HepG2 (cell line): ENCODE measurements at regions not wholly inside any gene's neighbourhood (a gene's known extent, or its start where the extent isn't known, plus 50 kb on each side); places are given as distances from the start of the nearest gene placed in this dataset.

Experiments
- ATAC-seq: fragments of 200-7000 bp; cut with Tn5 transposase; 3 replicates; pipeline ENCODE4 v1.9.1; 2020; ENCODE audit warnings: mild to moderate bottlenecking, moderate library complexity
- BruUV-seq: library from RNA; stranded (reverse); fragments of 400-500 nt; replicated peaks from 2 replicates; lab custom pipeline; 2021; lab: Mats Ljungman, UMichigan
- CTCF ChIA-PET: fragments of 300-600 bp; formaldehyde crosslinking; extraction: SDS; loops from one replicate; lab custom pipeline; 2021; ENCODE audit warnings: low total read pairs, inconsistent platforms, low intra/inter-chr PET ratio; lab: Yijun Ruan, JAX
- POLR2A ChIA-PET: fragments of 350-600 bp; sonication (Branson Sonifier 250); formaldehyde crosslinking; loops from one replicate; lab custom pipeline; 2020; ENCODE audit warnings: antibody characterized with exemption, inconsistent platforms; lab: Yijun Ruan, JAX
- DNase-seq: peaks from one replicate; pipeline ENCODE4 v3.0.0-alpha.2; 2015; ENCODE audit warnings: low spot score
- FAIRE-seq: peaks from 3 replicates; lab custom pipeline; 2011; peaks lifted over from hg19 to GRCh38; lab: Jason Lieb, UNC
- H2AFZ ChIP-seq: one replicate; pipeline ENCODE4 v1.6.1; 2011; ENCODE audit warnings: low read length, inconsistent platforms
- H3K27ac ChIP-seq: fragments of 300-600 bp; 3 replicates; pipeline ENCODE4 v1.8.0; 2011; ENCODE audit warnings: mixed run types, mild to moderate bottlenecking, mixed read lengths, low read length, inconsistent platforms; ENCODE audit not compliant: insufficient read depth; ENCODE audit errors: extremely low read length
- H3K27me3 ChIP-seq, 2 experiments: fragments of 200-600 bp in 1 of 2; 2 replicates in 1 of 2; 3 replicates in 1 of 2; pipeline versions ENCODE4 v1.6.0 to v1.8.0; 2011; ENCODE audit warnings: low read length in 2 of 2, mild to moderate bottlenecking in 2 of 2, moderate library complexity in 2 of 2, inconsistent platforms in 1 of 2; ENCODE audit not compliant: insufficient read depth in 2 of 2, control insufficient read depth in 1 of 2
- H3K36me3 ChIP-seq, 2 experiments: fragments of 200-600 bp in 1 of 2; replicated peaks in 1 of 2; 2 replicates in 1 of 2; 3 replicates in 1 of 2; pipeline versions ENCODE4 v1.5.1 to v1.8.0; 2011; ENCODE audit warnings: low read length in 2 of 2, inconsistent platforms in 1 of 2; ENCODE audit not compliant: insufficient read depth in 2 of 2, control insufficient read depth in 1 of 2
- H3K4me1 ChIP-seq: 2 replicates; pipeline ENCODE4 v1.5.1; 2012; ENCODE audit warnings: low read length, inconsistent platforms; ENCODE audit not compliant: insufficient read depth
- H3K4me2 ChIP-seq: 2 replicates; pipeline ENCODE4 v1.6.0; 2011; ENCODE audit warnings: low read depth, low read length, inconsistent platforms
- H3K4me3 ChIP-seq, 3 experiments: fragments of 200-600 bp in 1 of 3; sonication (generic), shearing (Covaris generic) in 1 of 3; replicated peaks in 1 of 3; 2 replicates each; pipeline ENCODE4 v1.5.1; 2011 to 2016; ENCODE audit warnings: low read length in 3 of 3, inconsistent platforms in 2 of 3, low read depth in 2 of 3, mild to moderate bottlenecking in 2 of 3, control low read depth in 1 of 3, mixed read lengths in 1 of 3; ENCODE audit not compliant: insufficient read depth in 1 of 3
- H3K79me2 ChIP-seq: one replicate; pipeline ENCODE4 v1.6.1; 2011; ENCODE audit warnings: low read length, inconsistent platforms; ENCODE audit not compliant: insufficient read depth
- H3K9ac ChIP-seq: 2 replicates; pipeline ENCODE4 v1.6.0; 2011; ENCODE audit warnings: mild to moderate bottlenecking, low read depth, low read length, inconsistent platforms; ENCODE audit not compliant: insufficient read depth
- H3K9me3 ChIP-seq: 2 replicates; pipeline ENCODE4 v1.5.1; 2012; ENCODE audit warnings: mild to moderate bottlenecking, low read length
- H4K20me1 ChIP-seq: 2 replicates; pipeline ENCODE4 v1.6.0; 2011; ENCODE audit warnings: inconsistent platforms, mild to moderate bottlenecking, low read length, moderate library complexity; ENCODE audit not compliant: insufficient read depth
- ATAD3A ChIP-seq: sonication (generic); formaldehyde crosslinking; IDR thresholded peaks from 2 replicates; pipeline ENCODE4 v1.4.0; 2020; ENCODE audit warnings: missing genetic modification reagents
- E2F1 ChIP-seq: sonication (generic); formaldehyde crosslinking; IDR thresholded peaks from 2 replicates; pipeline ENCODE4 v1.5.0; 2020; ENCODE audit warnings: missing genetic modification reagents
- EED ChIP-seq: sonication (generic); formaldehyde crosslinking; IDR thresholded peaks from 2 replicates; pipeline ENCODE4 v1.5.0; 2020; ENCODE audit warnings: mild to moderate bottlenecking, missing genetic modification reagents
- FOXC1 ChIP-seq: sonication (generic); formaldehyde crosslinking; IDR thresholded peaks from 2 replicates; pipeline ENCODE4 v1.8.0; 2022; ENCODE audit warnings: mild to moderate bottlenecking, missing genetic modification reagents, borderline replicate concordance
- KMT2B ChIP-seq: IDR thresholded peaks from 2 replicates; pipeline ENCODE4 v1.6.1; 2016; ENCODE audit warnings: missing genetic modification reagents, missing compliant biosample characterization
- LCORL ChIP-seq, 2 experiments: fragments of 450-650 bp in 1 of 2; sonication (generic) in 1 of 2; formaldehyde crosslinking in 1 of 2; IDR thresholded peaks; 2 replicates each; pipeline versions ENCODE4 v1.5.0 to v1.6.1; 2017 to 2020; ENCODE audit warnings: antibody characterized with exemption in 1 of 2, missing genetic modification reagents in 1 of 2
- MAZ ChIP-seq, 2 experiments: sonication (generic) in 1 of 2; formaldehyde crosslinking in 1 of 2; IDR thresholded peaks; 2 replicates each; pipeline versions ENCODE4 v1.5.0 to v1.6.1; 2012 to 2020; ENCODE audit warnings: low read depth in 2 of 2, mild to moderate bottlenecking in 2 of 2, borderline replicate concordance in 1 of 2, improper control_type of control experiment in 1 of 2, low read length in 1 of 2, missing genetic modification reagents in 1 of 2, moderate library complexity in 1 of 2
- SIX1 ChIP-seq: sonication (generic); formaldehyde crosslinking; IDR thresholded peaks from 2 replicates; pipeline ENCODE4 v1.4.0; 2020; ENCODE audit warnings: missing genetic modification reagents, borderline replicate concordance
- ZFP1 ChIP-seq: IDR thresholded peaks from 2 replicates; pipeline ENCODE4 v1.6.1; 2016
- ZFY ChIP-seq: sonication (generic); formaldehyde crosslinking; IDR thresholded peaks from 2 replicates; pipeline ENCODE4 v1.4.0; 2020; ENCODE audit warnings: missing genetic modification reagents
- ZHX1 ChIP-seq: sonication (generic); formaldehyde crosslinking; IDR thresholded peaks from 2 replicates; pipeline ENCODE4 v1.8.1; 2022; ENCODE audit warnings: low read depth, mild to moderate bottlenecking, missing genetic modification reagents
- ZNF17 ChIP-seq: sonication (generic); formaldehyde crosslinking; IDR thresholded peaks from 2 replicates; pipeline ENCODE4 v1.5.0; 2020; ENCODE audit warnings: mild to moderate bottlenecking, missing genetic modification reagents
- ZNF333 ChIP-seq: sonication (generic); formaldehyde crosslinking; IDR thresholded peaks from 2 replicates; pipeline ENCODE4 v1.4.0; 2020; ENCODE audit warnings: mild to moderate bottlenecking, missing genetic modification reagents, borderline replicate concordance
- ZNF629 ChIP-seq: sonication (generic); formaldehyde crosslinking; conservative IDR thresholded peaks from 2 replicates; pipeline ENCODE4 v1.5.0; 2020; ENCODE audit warnings: missing genetic modification reagents
- WGBS: methylation state at CpG from one replicate; pipeline ENCODE4 v1.1.6; 2017; ENCODE audit warnings: low lambda C conversion rate; 5-methylcytosine and 5-hydroxymethylcytosine counted together
- in situ Hi-C: cut with HindIII; loops from 2 replicates; pipeline ENCODE4 v1.10.0; 2017; ENCODE audit warnings: low pct_unique_long_range_greater_than_20kb; ENCODE audit not compliant: extremely low pct_ligation_motif_present
- intact Hi-C: fragments of 100-400 bp; cut with micrococcal nuclease; formaldehyde crosslinking; loops from one replicate; pipeline ENCODE4 v1.10.0; 2022; ENCODE audit not compliant: unreplicated experiment

- H3K4me1 ChIP-seq = no peaks in the 10 kb centered on the region
- no peaks in the 10 kb centered on the region for H3K79me2 ChIP-seq
- H3K4me2 ChIP-seq = no peak overlapping the region
- DNase-seq (no peak), FAIRE-seq (no peak), ATAC-seq (no peak)
- in situ Hi-C loops (no loop called here), intact Hi-C loops (no loop called here)
- TF ChIP-seq ZNF629 (no peak), KMT2B (CRISPR knock-in tag) (no peak), ZFY (CRISPR knock-in tag) (no peak), ATAD3A (CRISPR knock-in tag) (no peak), ZFP1 (CRISPR knock-in tag) (no peak), LCORL (IDR thresholded peaks at IDR 0.05) (no peak), LCORL (CRISPR knock-in tag; IDR thresholded peaks at IDR 0.05) (no peak), FOXC1 (CRISPR knock-in tag) (no peak), ZNF333 (no peak), MAZ (IDR thresholded peaks at IDR 0.05; ENCODE audit: borderline replicate concordance, low read depth, low read length) (no peak), MAZ (CRISPR knock-in tag; IDR thresholded peaks at IDR 0.05; ENCODE audit: low read depth) (no peak), E2F1 (CRISPR knock-in tag) (no peak), ZNF17 (CRISPR knock-in tag) (no peak), EED (CRISPR knock-in tag) (no peak), SIX1 (CRISPR knock-in tag) (no peak), ZHX1 (CRISPR knock-in tag) (no peak)
- CTCF ChIA-PET = no interaction called here
- H4K20me1 ChIP-seq = no peaks in the 10 kb centered on the region
- no peak overlapping the region for H3K4me3 ChIP-seq
- H2AFZ ChIP-seq = no peak overlapping the region
- no peaks in the 10 kb centered on the region for H3K36me3 ChIP-seq
- H3K27me3 ChIP-seq = no peaks in the 10 kb centered on the region; a peak in 1 of 5 replicates
- BruUV-seq = no TSS peak
- no peak overlapping the region for H3K27ac ChIP-seq
- WGBS = 45% methylated on average over 4 of the region's 4 CpGs
- no peak overlapping the region for H3K9ac ChIP-seq
- H3K9me3 ChIP-seq = no peaks in the 10 kb centered on the region
- POLR2A ChIA-PET = no interaction called here
Measured at GRCh38 chr4:81785338-81785737, 313.6 kb upstream of the RASGEF1B start.
